ENCODE measurements at regions not wholly inside any gene's neighbourhood (a gene's known extent, or its start where the extent isn't known, plus 50 kb on each side); places are given as distances from the start of the nearest gene placed in this dataset.

DNA sequence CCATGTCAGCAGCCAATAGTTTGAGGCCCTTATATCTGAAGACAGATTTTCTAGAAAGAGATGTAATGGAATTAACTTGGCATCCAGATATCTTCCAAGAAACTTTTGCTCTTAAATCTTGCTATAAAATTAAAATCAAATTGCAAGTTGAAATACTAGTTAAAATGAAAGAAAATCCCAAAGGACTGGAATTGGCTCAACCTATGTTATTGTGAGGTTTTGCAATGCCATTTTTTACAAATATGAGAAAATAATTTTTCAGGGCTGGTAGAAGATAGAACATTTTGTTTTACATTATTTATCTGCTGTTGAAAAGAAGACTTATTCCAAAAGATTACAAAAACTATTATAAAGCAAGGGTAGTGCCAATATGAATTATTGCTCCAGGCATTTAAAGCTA is 92.2 kb upstream of the AGTR1 start (continued):
- TF ChIP-seq ZNF114 (CRISPR knock-in tag; IDR thresholded peaks at IDR 0.05) (no peak), POLR2AphosphoS5 (IDR thresholded peaks at IDR 0.05; ENCODE audit: low read depth) (no peak)
- TF ChIP-seq, protein P1, sequence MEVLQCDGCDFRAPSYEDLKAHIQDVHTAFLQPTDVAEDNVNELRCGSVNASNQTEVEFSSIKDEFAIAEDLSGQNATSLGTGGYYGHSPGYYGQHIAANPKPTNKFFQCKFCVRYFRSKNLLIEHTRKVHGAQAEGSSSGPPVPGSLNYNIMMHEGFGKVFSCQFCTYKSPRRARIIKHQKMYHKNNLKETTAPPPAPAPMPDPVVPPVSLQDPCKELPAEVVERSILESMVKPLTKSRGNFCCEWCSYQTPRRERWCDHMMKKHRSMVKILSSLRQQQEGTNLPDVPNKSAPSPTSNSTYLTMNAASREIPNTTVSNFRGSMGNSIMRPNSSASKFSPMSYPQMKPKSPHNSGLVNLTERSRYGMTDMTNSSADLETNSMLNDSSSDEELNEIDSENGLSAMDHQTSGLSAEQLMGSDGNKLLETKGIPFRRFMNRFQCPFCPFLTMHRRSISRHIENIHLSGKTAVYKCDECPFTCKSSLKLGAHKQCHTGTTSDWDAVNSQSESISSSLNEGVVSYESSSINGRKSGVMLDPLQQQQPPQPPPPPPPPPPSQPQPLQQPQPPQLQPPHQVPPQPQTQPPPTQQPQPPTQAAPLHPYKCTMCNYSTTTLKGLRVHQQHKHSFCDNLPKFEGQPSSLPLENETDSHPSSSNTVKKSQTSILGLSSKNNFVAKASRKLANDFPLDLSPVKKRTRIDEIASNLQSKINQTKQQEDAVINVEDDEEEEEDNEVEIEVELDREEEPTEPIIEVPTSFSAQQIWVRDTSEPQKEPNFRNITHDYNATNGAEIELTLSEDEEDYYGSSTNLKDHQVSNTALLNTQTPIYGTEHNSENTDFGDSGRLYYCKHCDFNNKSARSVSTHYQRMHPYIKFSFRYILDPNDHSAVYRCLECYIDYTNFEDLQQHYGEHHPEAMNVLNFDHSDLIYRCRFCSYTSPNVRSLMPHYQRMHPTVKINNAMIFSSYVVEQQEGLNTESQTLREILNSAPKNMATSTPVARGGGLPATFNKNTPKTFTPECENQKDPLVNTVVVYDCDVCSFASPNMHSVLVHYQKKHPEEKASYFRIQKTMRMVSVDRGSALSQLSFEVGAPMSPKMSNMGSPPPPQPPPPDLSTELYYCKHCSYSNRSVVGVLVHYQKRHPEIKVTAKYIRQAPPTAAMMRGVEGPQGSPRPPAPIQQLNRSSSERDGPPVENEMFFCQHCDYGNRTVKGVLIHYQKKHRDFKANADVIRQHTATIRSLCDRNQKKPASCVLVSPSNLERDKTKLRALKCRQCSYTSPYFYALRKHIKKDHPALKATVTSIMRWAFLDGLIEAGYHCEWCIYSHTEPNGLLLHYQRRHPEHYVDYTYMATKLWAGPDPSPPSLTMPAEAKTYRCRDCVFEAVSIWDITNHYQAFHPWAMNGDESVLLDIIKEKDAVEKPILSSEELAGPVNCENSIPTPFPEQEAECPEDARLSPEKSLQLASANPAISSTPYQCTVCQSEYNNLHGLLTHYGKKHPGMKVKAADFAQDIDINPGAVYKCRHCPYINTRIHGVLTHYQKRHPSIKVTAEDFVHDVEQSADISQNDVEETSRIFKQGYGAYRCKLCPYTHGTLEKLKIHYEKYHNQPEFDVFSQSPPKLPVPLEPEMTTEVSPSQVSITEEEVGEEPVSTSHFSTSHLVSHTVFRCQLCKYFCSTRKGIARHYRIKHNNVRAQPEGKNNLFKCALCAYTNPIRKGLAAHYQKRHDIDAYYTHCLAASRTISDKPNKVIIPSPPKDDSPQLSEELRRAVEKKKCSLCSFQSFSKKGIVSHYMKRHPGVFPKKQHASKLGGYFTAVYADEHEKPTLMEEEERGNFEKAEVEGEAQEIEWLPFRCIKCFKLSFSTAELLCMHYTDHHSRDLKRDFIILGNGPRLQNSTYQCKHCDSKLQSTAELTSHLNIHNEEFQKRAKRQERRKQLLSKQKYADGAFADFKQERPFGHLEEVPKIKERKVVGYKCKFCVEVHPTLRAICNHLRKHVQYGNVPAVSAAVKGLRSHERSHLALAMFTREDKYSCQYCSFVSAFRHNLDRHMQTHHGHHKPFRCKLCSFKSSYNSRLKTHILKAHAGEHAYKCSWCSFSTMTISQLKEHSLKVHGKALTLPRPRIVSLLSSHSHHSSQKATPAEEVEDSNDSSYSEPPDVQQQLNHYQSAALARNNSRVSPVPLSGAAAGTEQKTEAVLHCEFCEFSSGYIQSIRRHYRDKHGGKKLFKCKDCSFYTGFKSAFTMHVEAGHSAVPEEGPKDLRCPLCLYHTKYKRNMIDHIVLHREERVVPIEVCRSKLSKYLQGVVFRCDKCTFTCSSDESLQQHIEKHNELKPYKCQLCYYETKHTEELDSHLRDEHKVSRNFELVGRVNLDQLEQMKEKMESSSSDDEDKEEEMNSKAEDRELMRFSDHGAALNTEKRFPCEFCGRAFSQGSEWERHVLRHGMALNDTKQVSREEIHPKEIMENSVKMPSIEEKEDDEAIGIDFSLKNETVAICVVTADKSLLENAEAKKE (CRISPR knock-in tag; IDR thresholded peaks at IDR 0.05), result no peak

DNA sequence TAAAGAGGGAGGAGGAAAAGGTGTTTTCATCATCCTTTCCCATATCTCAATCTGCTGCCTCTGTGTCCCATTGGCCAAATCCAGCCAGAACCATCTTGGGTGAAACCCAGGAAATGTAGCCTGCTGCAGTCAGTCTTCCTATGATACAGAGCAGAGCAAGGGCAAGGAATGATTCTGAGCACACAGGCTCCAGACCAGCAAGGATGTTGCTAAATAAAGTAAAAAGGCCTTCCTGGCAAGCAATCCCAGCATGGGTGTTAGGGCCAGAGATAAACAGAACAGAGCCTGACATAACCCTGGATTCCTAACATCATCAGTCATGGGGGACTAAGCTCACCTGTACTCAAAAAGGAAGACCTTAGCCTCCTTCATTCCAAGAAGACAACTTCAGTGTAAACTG is 90.7 kb upstream of the AGTR1 start:
- Histone ChIP-seq H3K4me2 (no peak overlapping the region), H3K27ac (ENCODE audit: low read depth) (no peak overlapping the region), H4K20me1 (replicated peaks; ENCODE audit: insufficient read depth) (no peaks in the 10 kb centered on the region), H3K79me2 (replicated peaks; ENCODE audit: insufficient read depth) (no peaks in the 10 kb centered on the region), H3K4me3 (no peak overlapping the region), H3F3A (replicated peaks; ENCODE audit: low read depth) (no peaks in the 10 kb centered on the region), H3K4me1 (ENCODE audit: insufficient read depth) (no peaks in the 10 kb centered on the region), H3K36me3 (ENCODE audit: insufficient read depth) (no peaks in the 10 kb centered on the region), H3K27me3 (ENCODE audit: insufficient read depth) (no peaks in the 10 kb centered on the region), H3K9me2 (ENCODE audit: insufficient read depth) (no peaks in the 10 kb centered on the region), H2AFZ (no peak overlapping the region)
- H3K9me3 Mint-ChIP-seq, result no peaks in the 10 kb centered on the region
- H3K27me3 Mint-ChIP-seq (ENCODE audit: insufficient read depth, low read depth, poor library complexity), result no peaks in the 10 kb centered on the region
- H3K4me3 Mint-ChIP-seq, result no peak overlapping the region
- no peak overlapping the region for H3K27ac Mint-ChIP-seq
- no peak for ATAC-seq
- DNase-seq (ENCODE audit: low spot score), result no peak
- H3K36me3 Mint-ChIP-seq (ENCODE audit: low read depth), result no peaks in the 10 kb centered on the region
- no peaks in the 10 kb centered on the region for H3K4me1 Mint-ChIP-seq
- TF ChIP-seq, protein P2, sequence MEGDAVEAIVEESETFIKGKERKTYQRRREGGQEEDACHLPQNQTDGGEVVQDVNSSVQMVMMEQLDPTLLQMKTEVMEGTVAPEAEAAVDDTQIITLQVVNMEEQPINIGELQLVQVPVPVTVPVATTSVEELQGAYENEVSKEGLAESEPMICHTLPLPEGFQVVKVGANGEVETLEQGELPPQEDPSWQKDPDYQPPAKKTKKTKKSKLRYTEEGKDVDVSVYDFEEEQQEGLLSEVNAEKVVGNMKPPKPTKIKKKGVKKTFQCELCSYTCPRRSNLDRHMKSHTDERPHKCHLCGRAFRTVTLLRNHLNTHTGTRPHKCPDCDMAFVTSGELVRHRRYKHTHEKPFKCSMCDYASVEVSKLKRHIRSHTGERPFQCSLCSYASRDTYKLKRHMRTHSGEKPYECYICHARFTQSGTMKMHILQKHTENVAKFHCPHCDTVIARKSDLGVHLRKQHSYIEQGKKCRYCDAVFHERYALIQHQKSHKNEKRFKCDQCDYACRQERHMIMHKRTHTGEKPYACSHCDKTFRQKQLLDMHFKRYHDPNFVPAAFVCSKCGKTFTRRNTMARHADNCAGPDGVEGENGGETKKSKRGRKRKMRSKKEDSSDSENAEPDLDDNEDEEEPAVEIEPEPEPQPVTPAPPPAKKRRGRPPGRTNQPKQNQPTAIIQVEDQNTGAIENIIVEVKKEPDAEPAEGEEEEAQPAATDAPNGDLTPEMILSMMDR (conservative IDR thresholded peaks at IDR 0.05; ENCODE audit: low read depth in 2 of 2), result no peak
- no peak for TF ChIP-seq POLR2AphosphoS5 (IDR thresholded peaks at IDR 0.05; ENCODE audit: low read depth)
- TF ChIP-seq, protein P1 (CRISPR knock-in tag; IDR thresholded peaks at IDR 0.05), result no peak
- TF ChIP-seq, protein P3, sequence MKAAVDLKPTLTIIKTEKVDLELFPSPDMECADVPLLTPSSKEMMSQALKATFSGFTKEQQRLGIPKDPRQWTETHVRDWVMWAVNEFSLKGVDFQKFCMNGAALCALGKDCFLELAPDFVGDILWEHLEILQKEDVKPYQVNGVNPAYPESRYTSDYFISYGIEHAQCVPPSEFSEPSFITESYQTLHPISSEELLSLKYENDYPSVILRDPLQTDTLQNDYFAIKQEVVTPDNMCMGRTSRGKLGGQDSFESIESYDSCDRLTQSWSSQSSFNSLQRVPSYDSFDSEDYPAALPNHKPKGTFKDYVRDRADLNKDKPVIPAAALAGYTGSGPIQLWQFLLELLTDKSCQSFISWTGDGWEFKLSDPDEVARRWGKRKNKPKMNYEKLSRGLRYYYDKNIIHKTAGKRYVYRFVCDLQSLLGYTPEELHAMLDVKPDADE (IDR thresholded peaks at IDR 0.05), result no peak

Measured in GM23338 (cell line).